Esophagus squamous epithelium (tissue), 5 donors: ENCODE measurements at regions not wholly inside any gene's neighbourhood (a gene's known extent, or its start where the extent isn't known, plus 50 kb on each side); places are given as distances from the start of the nearest gene placed in this dataset.
"Not testable (repeated sequence)": the region's sequence is repeated elsewhere in the genome, so short reads cannot be mapped to it uniquely, and the experiment has no call there.

Experiments used
- DNase-seq: peaks from one replicate; lab custom pipeline; 2025; lab: John Stamatoyannopoulos, UW
- H3K27ac ChIP-seq, 4 donors: fragments of 200-600 bp; sonication (generic); one replicate each; pipeline ENCODE4 v1.5.1; 2016 to 2019; ENCODE audit warnings: mild to moderate bottlenecking in 1 of 4
- H3K27me3 ChIP-seq, 4 donors: fragments of 200-600 bp; sonication (generic); 1 replicate in 3 of 4; 2 replicates in 1 of 4; pipeline versions ENCODE4 v1.5.1 to v1.6.0; 2017 to 2021; ENCODE audit warnings: antibody characterized with exemption in 1 of 4
- H3K36me3 ChIP-seq, 3 donors: fragments of 200-600 bp; sonication (generic); one replicate each; pipeline ENCODE4 v1.5.1; 2016 to 2019
- H3K4me1 ChIP-seq, 3 donors: fragments of 200-600 bp; sonication (generic); one replicate each; pipeline ENCODE4 v1.5.1; 2017 to 2019
- H3K4me3 ChIP-seq, 4 donors: fragments of 200-600 bp; sonication (generic); 1 replicate in 3 of 4; 2 replicates in 1 of 4; pipeline ENCODE4 v1.5.1; 2016 to 2019; ENCODE audit warnings: mild to moderate bottlenecking in 2 of 4, moderate library complexity in 1 of 4
- H3K9me3 ChIP-seq, 3 donors: fragments of 200-600 bp; sonication (generic); one replicate each; pipeline ENCODE4 v1.5.1; 2016 to 2019
- POLR2A ChIP-seq, 4 donors: fragments of 450-650 bp; IDR thresholded peaks; one replicate each; pipeline ENCODE4 v1.6.1; 2017; ENCODE audit warnings: antibody characterized with exemption in 4 of 4, mild to moderate bottlenecking in 4 of 4, moderate library complexity in 3 of 4
- WGBS, 2 donors: methylation state at CpG; one replicate each; pipeline ENCODE4 v1.1.5; 2018; 5-methylcytosine and 5-hydroxymethylcytosine counted together
- intact Hi-C: fragments of 100-400 bp; cut with DNase I; formaldehyde crosslinking; loops from one replicate; pipeline ENCODE4 v1.15.0; 2022
- TF ChIP-seq, protein P1 (sequence below), 6 experiments: fragments of 450-650 bp in 4 of 6; fragments of 200-600 bp in 2 of 6; sonication (generic) in 2 of 6; IDR thresholded peaks; one replicate each; pipeline ENCODE4 v1.5.1; 2016 to 2019; ENCODE audit warnings: antibody characterized with exemption in 6 of 6, mild to moderate bottlenecking in 4 of 6, moderate library complexity in 4 of 6
- donor health status: DM: yes; HTN: yes; CAD: no.

- no peak overlapping the region for H3K4me3 ChIP-seq
- H3K27ac ChIP-seq, result no peak overlapping the region
- TF ChIP-seq POLR2A (IDR thresholded peaks at IDR 0.05), result no peak
- TF ChIP-seq, protein P1, sequence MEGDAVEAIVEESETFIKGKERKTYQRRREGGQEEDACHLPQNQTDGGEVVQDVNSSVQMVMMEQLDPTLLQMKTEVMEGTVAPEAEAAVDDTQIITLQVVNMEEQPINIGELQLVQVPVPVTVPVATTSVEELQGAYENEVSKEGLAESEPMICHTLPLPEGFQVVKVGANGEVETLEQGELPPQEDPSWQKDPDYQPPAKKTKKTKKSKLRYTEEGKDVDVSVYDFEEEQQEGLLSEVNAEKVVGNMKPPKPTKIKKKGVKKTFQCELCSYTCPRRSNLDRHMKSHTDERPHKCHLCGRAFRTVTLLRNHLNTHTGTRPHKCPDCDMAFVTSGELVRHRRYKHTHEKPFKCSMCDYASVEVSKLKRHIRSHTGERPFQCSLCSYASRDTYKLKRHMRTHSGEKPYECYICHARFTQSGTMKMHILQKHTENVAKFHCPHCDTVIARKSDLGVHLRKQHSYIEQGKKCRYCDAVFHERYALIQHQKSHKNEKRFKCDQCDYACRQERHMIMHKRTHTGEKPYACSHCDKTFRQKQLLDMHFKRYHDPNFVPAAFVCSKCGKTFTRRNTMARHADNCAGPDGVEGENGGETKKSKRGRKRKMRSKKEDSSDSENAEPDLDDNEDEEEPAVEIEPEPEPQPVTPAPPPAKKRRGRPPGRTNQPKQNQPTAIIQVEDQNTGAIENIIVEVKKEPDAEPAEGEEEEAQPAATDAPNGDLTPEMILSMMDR (IDR thresholded peaks at IDR 0.05), result no peak
Measured at GRCh38 chr4:43607400-43607799, 714.9 kb downstream of the GRXCR1 start.

GRCh38 chr4:43607827-43608461 lies 715.4 kb downstream of the GRXCR1 start:
- DNase-seq, result no peak
- Histone ChIP-seq H3K27ac (no peak overlapping the region), H3K4me1 (no peaks in the 10 kb centered on the region), H3K36me3 (no peaks in the 10 kb centered on the region), H3K9me3 (no peaks in the 10 kb centered on the region), H3K4me3 (no peak overlapping the region), H3K27me3 (no peaks in the 10 kb centered on the region)
- TF ChIP-seq POLR2A (IDR thresholded peaks at IDR 0.05), result no peak
- TF ChIP-seq, protein P1 (IDR thresholded peaks at IDR 0.05), result no peak
- 51 to 53% methylated on average over 4 of the region's 4 CpGs for WGBS, 2 donors
- intact Hi-C loops, result no loop called here

More at GRCh38 chr4:43607400-43607799, 714.9 kb downstream of the GRXCR1 start:
- Histone ChIP-seq H3K27me3 (no peaks in the 10 kb centered on the region), H3K36me3 (no peaks in the 10 kb centered on the region), H3K4me1 (no peaks in the 10 kb centered on the region), H3K9me3 (no peaks in the 10 kb centered on the region)
- DNase-seq, result no peak
- intact Hi-C loops, result no loop called here

GRCh38 chr4:43619219-43619618 lies 726.7 kb downstream of the GRXCR1 start:
- Histone ChIP-seq H3K27me3 (no peaks in the 10 kb centered on the region), H3K4me1 (no peaks in the 10 kb centered on the region), H3K27ac (no peak overlapping the region), H3K4me3 (no peak overlapping the region), H3K36me3 (no peaks in the 10 kb centered on the region), H3K9me3 (peaks cover 0 to 5% (median 0%) of the 10 kb centered on the region in 3 donors)
- intact Hi-C loops, result no loop called here
- TF ChIP-seq POLR2A (IDR thresholded peaks at IDR 0.05), result no peak
- TF ChIP-seq, protein P1 (IDR thresholded peaks at IDR 0.05), result no peak
- DNase-seq, result no peak

GRCh38 chr4:43637893-43638292 lies 745.4 kb downstream of the GRXCR1 start:
- 79 to 97% methylated on average over 3 to 4 of the region's 4 CpGs for WGBS, 2 donors
- H3K9me3 ChIP-seq, H3K36me3 ChIP-seq, DNase-seq, intact Hi-C loops, H3K27me3 ChIP-seq, H3K4me3 ChIP-seq, H3K27ac ChIP-seq, H3K4me1 ChIP-seq: not testable (repeated sequence)

DNA sequence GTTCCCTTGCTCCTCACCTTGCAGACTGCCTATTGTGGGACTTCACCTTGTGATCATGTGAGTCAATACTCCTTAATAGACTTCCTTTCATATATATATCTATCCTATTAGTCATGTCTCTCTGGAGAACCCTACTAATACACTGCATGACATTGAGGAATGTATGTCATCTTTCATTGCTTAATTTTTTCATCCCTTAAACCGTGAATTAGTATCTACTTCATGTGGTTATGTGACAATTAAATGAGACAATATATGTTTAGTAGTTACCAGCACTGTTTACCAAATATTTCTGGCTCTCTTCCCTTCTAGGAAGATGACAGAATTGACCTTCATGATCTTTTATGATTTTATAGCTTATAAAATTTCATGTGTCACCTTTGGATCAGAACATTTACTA lies 759.5 kb downstream of the GRXCR1 start:
- H3K9me3 ChIP-seq, result peaks cover 0 to 11% (median 0%) of the 10 kb centered on the region in 3 donors
- TF ChIP-seq, protein P1 (IDR thresholded peaks at IDR 0.05), result no peak
- TF ChIP-seq POLR2A (IDR thresholded peaks at IDR 0.05), result no peak
- no peak for DNase-seq
- H3K27me3 ChIP-seq, result no peaks in the 10 kb centered on the region
- intact Hi-C loops, result no loop called here
- H3K27ac ChIP-seq, result no peak overlapping the region
- H3K4me3 ChIP-seq, result no peak overlapping the region
- no peaks in the 10 kb centered on the region for H3K36me3 ChIP-seq
- WGBS, 2 donors, result 47 to 53% methylated on average over 1 of the region's 1 CpG
- H3K4me1 ChIP-seq, result no peaks in the 10 kb centered on the region

- H3K9me3 ChIP-seq, H3K36me3 ChIP-seq, H3K27ac ChIP-seq, DNase-seq, H3K4me3 ChIP-seq, intact Hi-C loops, H3K4me1 ChIP-seq, H3K27me3 ChIP-seq: not testable (repeated sequence)
- WGBS, 2 donors, result 63 to 72% methylated on average over 2 of the region's 2 CpGs
Measured at GRCh38 chr4:43659547-43659946, 767.0 kb downstream of the GRXCR1 start.

DNA sequence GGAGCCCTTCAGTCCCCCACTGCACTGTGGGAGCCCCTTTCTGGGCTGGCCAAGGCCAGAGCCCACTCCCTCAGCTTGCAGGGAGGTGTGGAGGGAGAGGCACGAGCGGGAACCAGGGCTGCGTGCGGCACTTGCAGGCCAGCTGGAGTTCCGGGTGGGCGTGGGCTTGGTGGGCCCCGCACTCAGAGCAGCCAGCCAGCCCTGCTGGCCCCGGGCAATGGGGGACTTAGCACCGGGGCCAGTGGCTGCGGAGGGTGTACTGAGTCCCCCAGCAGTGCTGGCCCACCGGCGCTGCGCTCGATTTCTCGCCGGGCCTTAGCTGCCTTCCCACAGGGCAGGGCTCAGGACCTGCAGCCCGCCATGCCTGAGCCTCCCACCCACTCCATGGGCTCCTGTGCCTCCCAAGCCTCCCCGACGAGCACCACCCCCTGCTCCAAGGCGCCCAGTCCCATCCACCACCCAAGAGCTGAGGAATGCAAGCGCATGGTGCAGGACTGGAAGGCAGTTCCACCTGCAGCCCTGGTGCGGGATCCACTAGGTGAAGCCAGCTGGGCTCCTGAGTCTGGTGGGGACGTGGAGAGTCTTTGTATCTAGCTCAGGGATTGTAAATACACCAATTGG lies 776.2 kb downstream of the KCTD8 start:
- intact Hi-C loops, DNase-seq, H3K27me3 ChIP-seq, H3K27ac ChIP-seq, H3K36me3 ChIP-seq, H3K4me3 ChIP-seq, H3K4me1 ChIP-seq: not testable (repeated sequence)
- H3K9me3 ChIP-seq, result peaks cover 0 to 11% (median 0%) of the 10 kb centered on the region in 3 donors
- WGBS, 2 donors, result 75 to 86% methylated on average over 2 to 4 of the region's 23 CpGs
